Pancreas (tissue), 10 donors: ENCODE measurements at regions not wholly inside any gene's neighbourhood (a gene's known extent, or its start where the extent isn't known, plus 50 kb on each side); places are given as distances from the start of the nearest gene placed in this dataset.

Experiments used
- ATAC-seq, 4 donors: fragments of 200-7000 bp; cut with Tn5 transposase; one replicate each; pipeline versions ENCODE4 v1.8.0 to v1.9.1; 2020; ENCODE audit warnings: mild to moderate bottlenecking in 4 of 4, moderate library complexity in 4 of 4
- DNase-seq, 6 donors: peaks; one replicate each; pipeline ENCODE4 v3.0.0-alpha.2; 2020
- FAIRE-seq: peaks from 2 replicates; lab custom pipeline; 2012; peaks lifted over from hg19 to GRCh38; lab: Jason Lieb, UNC
- H3K27ac ChIP-seq, 4 donors: fragments of 200-600 bp; sonication (generic); 1 replicate in 3 of 4; 2 replicates in 1 of 4; pipeline versions ENCODE4 v1.5.0 to v1.8.0; 2020
- H3K27me3 ChIP-seq, 4 donors: fragments of 200-600 bp; one replicate each; pipeline ENCODE4 v1.8.0; 2021
- H3K36me3 ChIP-seq, 3 donors: fragments of 200-600 bp; sonication (generic) in 1 of 3; one replicate each; pipeline versions ENCODE4 v1.5.0 to v1.8.0; 2020 to 2021
- H3K4me1 ChIP-seq, 3 donors: fragments of 200-600 bp; one replicate each; pipeline ENCODE4 v1.8.0; 2021
- H3K4me3 ChIP-seq, 4 donors: fragments of 200-600 bp; sonication (generic) in 2 of 4; one replicate each; pipeline versions ENCODE4 v1.5.0 to v1.8.0; 2020 to 2021
- H3K9me3 ChIP-seq, 4 donors: fragments of 200-600 bp; one replicate each; pipeline ENCODE4 v1.8.0; 2021
- CTCF ChIP-seq, 4 donors: fragments of 200-600 bp; sonication (generic) in 3 of 4; IDR thresholded peaks; one replicate each; pipeline versions ENCODE4 v1.5.0 to v1.8.0; 2021; ENCODE audit warnings: antibody characterized with exemption in 4 of 4
- WGBS, 2 donors: extraction: QIAGEN DNeasy Blood & Tissue Kit; methylation state at CpG; one replicate each; pipeline ENCODE4 v1.1.7; 2013; 5-methylcytosine and 5-hydroxymethylcytosine counted together
- intact Hi-C, 3 donors: fragments of 100-400 bp; cut with DNase I; formaldehyde crosslinking; loops; one replicate each; pipeline versions ENCODE4 v1.11.1 to v1.14.2; 2022
- donor health status: healthy with polysubstance abuse.
- donor health status: DM: no; HTN: no; CAD: no; lungs with moderate emphysema.
- donor health status: DM: no; HTN: no; CAD: no.
- donor health status: control.
- donor health status: control.
- donor health status: Bipolar disorder and iron deficiency.
- donor health status: DM: yes; HTN: yes; CAD: no.
- donor health status: DM: no; HTN: no; CAD: no.
- donor health status: DM: no; HTN: no; CAD: no.
- donor health status: DM: yes; HTN: yes; CAD: no.

DNA sequence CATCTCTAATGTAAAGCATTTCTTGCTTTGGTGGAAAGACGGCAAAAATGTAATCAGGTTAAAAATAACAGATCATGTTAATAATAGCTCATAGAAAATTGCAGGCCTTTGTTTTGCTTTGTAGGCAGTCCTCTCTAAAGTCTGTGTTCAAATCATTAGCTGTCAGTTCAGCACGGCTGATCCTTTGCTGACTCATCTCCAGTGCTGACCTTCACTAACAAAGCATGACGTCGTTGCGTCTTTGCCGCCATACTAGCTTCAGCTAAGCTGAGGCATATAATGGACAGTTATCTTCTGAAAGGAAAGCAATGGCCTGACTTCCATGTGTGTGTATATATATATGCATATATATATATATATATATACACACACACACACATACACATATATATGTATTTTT is 984.6 kb downstream of the CDY2B start:
- H3K27ac ChIP-seq: no peak overlapping the region
- ATAC-seq (no peak), FAIRE-seq (no peak), DNase-seq (no peak)
- WGBS, 2 donors: 89% methylated on average over 6 of the region's 6 CpGs; no CpG with 5 or more reads in 1 of the 2 donors
- H3K36me3 ChIP-seq: no peaks in the 10 kb centered on the region
- H3K9me3 ChIP-seq: no peaks in the 10 kb centered on the region
- H3K4me1 ChIP-seq: no peaks in the 10 kb centered on the region
- intact Hi-C loops: no loop called here
- H3K27me3 ChIP-seq: no peaks in the 10 kb centered on the region
- H3K4me3 ChIP-seq: no peak overlapping the region
- TF ChIP-seq CTCF (IDR thresholded peaks at IDR 0.05): no peak

DNA sequence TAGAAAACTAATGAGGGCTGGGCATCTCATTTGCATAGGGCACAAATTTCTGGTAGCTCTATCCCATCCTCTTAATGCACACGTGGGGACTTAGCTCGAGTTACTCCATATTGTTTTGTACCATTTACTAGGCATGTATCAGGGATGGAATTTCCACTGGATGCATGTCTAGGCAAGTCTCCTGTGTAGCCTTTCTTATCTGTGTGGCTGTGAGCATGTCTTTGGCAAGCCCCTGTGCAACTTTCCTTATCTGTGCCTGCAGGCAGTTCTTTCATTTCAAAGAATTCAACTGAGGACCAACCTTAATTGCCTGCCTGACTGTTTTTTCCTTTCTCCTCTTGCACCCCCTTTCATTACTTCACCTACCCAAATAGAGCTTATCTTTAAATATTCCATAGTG is 992.9 kb downstream of the CDY2B start:
- FAIRE-seq (no peak), ATAC-seq (no peak), DNase-seq (no peak)
- Histone ChIP-seq H3K9me3 (no peaks in the 10 kb centered on the region), H3K4me1 (no peaks in the 10 kb centered on the region), H3K27me3 (no peaks in the 10 kb centered on the region), H3K4me3 (no peak overlapping the region), H3K27ac (no peak overlapping the region), H3K36me3 (no peaks in the 10 kb centered on the region)
- WGBS, 2 donors: 48% methylated on average over 2 of the region's 2 CpGs; no CpG with 5 or more reads in 1 of the 2 donors
- TF ChIP-seq CTCF (IDR thresholded peaks at IDR 0.05): no peak
- intact Hi-C loops: no loop called here

GRCh38 chrY:16860676-16861075 is 1019.3 kb downstream of the CDY2B start:
- ATAC-seq (no peak), DNase-seq (no peak), FAIRE-seq (no peak)
- intact Hi-C loops: no loop called here
- no peak overlapping the region for H3K27ac ChIP-seq
- no peaks in the 10 kb centered on the region for H3K27me3 ChIP-seq
- TF ChIP-seq CTCF (IDR thresholded peaks at IDR 0.05): no peak
- no peaks in the 10 kb centered on the region for H3K36me3 ChIP-seq
- no peaks in the 10 kb centered on the region for H3K4me1 ChIP-seq
- H3K9me3 ChIP-seq: no peaks in the 10 kb centered on the region
- no peak overlapping the region for H3K4me3 ChIP-seq

DNA sequence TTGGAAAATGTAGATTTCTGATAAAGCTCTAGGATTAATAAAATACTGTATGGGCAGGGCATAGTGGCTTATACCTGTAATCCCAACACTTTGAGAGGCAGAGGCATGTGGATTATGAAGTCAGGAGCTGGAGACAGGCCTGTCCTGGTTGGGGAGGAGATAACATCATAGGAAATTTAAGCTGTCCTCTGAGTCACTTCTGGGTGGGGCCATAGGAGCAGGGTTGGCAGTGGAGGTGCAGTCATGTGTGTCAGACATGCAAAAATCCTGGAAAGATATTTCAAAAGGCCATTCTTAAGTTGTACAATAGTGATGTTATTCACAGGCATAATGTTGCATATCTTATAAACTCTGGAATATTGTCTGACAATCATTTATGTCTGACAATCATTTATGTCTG is 1038.5 kb downstream of the CDY2B start:
- H3K36me3 ChIP-seq: no peaks in the 10 kb centered on the region
- H3K9me3 ChIP-seq: no peaks in the 10 kb centered on the region
- no peak overlapping the region for H3K27ac ChIP-seq
- DNase-seq (no peak), ATAC-seq (no peak), FAIRE-seq (no peak)
- H3K4me1 ChIP-seq: no peaks in the 10 kb centered on the region
- intact Hi-C loops: no loop called here
- H3K27me3 ChIP-seq: no peaks in the 10 kb centered on the region
- no peak for TF ChIP-seq CTCF (IDR thresholded peaks at IDR 0.05)
- H3K4me3 ChIP-seq: no peak overlapping the region

DNA sequence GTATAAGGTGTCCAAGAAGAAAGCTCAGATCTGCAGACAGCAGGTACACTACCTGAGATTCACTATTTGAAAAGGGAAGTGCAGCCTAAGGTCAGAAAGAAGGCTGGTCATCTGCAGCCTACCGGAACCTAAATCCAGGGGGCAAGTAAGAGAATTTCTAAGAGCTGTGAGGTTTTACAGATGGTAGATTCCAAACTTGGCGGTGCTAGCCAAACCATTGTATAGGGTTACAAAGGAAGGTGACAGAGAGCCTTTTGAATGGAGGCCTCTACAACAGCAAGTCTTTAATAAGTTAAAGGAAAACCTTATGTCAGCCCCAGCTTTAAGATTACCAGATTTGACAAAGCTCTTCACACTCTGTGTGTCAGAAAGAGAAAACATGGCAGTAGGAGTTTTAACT is 1044.8 kb downstream of the CDY2B start:
- Histone ChIP-seq H3K27me3 (no peaks in the 10 kb centered on the region), H3K27ac (no peak overlapping the region), H3K4me1 (no peaks in the 10 kb centered on the region), H3K4me3 (no peak overlapping the region), H3K9me3 (no peaks in the 10 kb centered on the region), H3K36me3 (no peaks in the 10 kb centered on the region)
- DNase-seq (no peak), ATAC-seq (no peak), FAIRE-seq (no peak)
- intact Hi-C loops: no loop called here
- 65% methylated on average over 2 of the region's 2 CpGs; no CpG with 5 or more reads in 1 of the 2 donors for WGBS, 2 donors
- no peak for TF ChIP-seq CTCF (IDR thresholded peaks at IDR 0.05)
